CD14-positive monocyte (primary cell): ENCODE measurements at regions not wholly inside any gene's neighbourhood (a gene's known extent, or its start where the extent isn't known, plus 50 kb on each side); places are given as distances from the start of the nearest gene placed in this dataset.

Experiments used
- DNase-seq, 3 donors: peaks; one replicate each; pipeline ENCODE4 v3.0.0-alpha.2; 2011 to 2022
- H2AFZ ChIP-seq: 2 replicates; pipeline ENCODE4 v1.6.0; 2012; ENCODE audit warnings: mild to moderate bottlenecking, low read depth, low read length, inconsistent platforms; ENCODE audit not compliant: insufficient read depth, poor library complexity, severe bottlenecking
- H3K27ac ChIP-seq, 2 donors: 1 replicate in 1 of 2; 2 replicates in 1 of 2; pipeline ENCODE4 v1.5.1; 2012 to 2013; ENCODE audit warnings: low read length in 2 of 2, control low read depth in 1 of 2, inconsistent platforms in 1 of 2, low read depth in 1 of 2, mild to moderate bottlenecking in 1 of 2
- H3K27me3 ChIP-seq, 2 donors: one replicate each; pipeline versions ENCODE4 v1.6.0 to v1.6.1; 2011 to 2013; ENCODE audit warnings: low read length in 2 of 2; ENCODE audit not compliant: control insufficient read depth in 2 of 2, insufficient read depth in 2 of 2
- H3K36me3 ChIP-seq, 2 donors: replicated peaks in 1 of 2; 1 replicate in 1 of 2; 2 replicates in 1 of 2; pipeline versions ENCODE4 v1.5.1 to v1.6.1; 2012 to 2013; ENCODE audit warnings: low read length in 2 of 2, control low read depth in 1 of 2, inconsistent platforms in 1 of 2, mild to moderate bottlenecking in 1 of 2; ENCODE audit not compliant: insufficient read depth in 2 of 2, control insufficient read depth in 1 of 2
- H3K4me1 ChIP-seq, 2 donors: 1 replicate in 1 of 2; 2 replicates in 1 of 2; pipeline versions ENCODE4 v1.5.1 to v1.6.1; 2012 to 2013; ENCODE audit warnings: low read length in 2 of 2, control low read depth in 1 of 2, inconsistent platforms in 1 of 2, mild to moderate bottlenecking in 1 of 2, moderate library complexity in 1 of 2; ENCODE audit not compliant: insufficient read depth in 2 of 2, control insufficient read depth in 1 of 2
- H3K4me2 ChIP-seq: replicated peaks from 2 replicates; pipeline ENCODE3; 2012; ENCODE audit warnings: low read length, moderate library complexity, mild to moderate bottlenecking; ENCODE audit not compliant: poor library complexity, severe bottlenecking; ENCODE audit errors: extremely low read depth
- H3K4me3 ChIP-seq, 3 experiments: fragments of 200-600 bp in 1 of 3; sonication (generic) in 1 of 3; replicated peaks in 1 of 3; 1 replicate in 2 of 3; 2 replicates in 1 of 3; pipeline ENCODE4 v1.5.1; 2011 to 2013; ENCODE audit warnings: low read length in 3 of 3, mild to moderate bottlenecking in 3 of 3, control low read depth in 2 of 3, low read depth in 2 of 3, inconsistent platforms in 1 of 3, moderate library complexity in 1 of 3
- H3K79me2 ChIP-seq: 2 replicates; pipeline ENCODE4 v1.6.0; 2012; ENCODE audit warnings: mild to moderate bottlenecking, control low read depth, inconsistent platforms, low read length, moderate library complexity; ENCODE audit not compliant: insufficient read depth
- H3K9ac ChIP-seq: 2 replicates; pipeline ENCODE4 v1.6.0; 2017; ENCODE audit warnings: low read length, mild to moderate bottlenecking; ENCODE audit not compliant: insufficient read depth, poor library complexity, severe bottlenecking
- H3K9me3 ChIP-seq, 2 donors: replicated peaks in 1 of 2; 1 replicate in 1 of 2; 2 replicates in 1 of 2; pipeline versions ENCODE4 v1.5.1 to v1.6.1; 2012 to 2013; ENCODE audit warnings: low read length in 2 of 2, control low read depth in 1 of 2; ENCODE audit not compliant: control insufficient read depth in 1 of 2, insufficient read depth in 1 of 2
- H4K20me1 ChIP-seq: 2 replicates; pipeline ENCODE4 v1.6.0; 2012; ENCODE audit warnings: mild to moderate bottlenecking, low read length, control low read depth, moderate library complexity; ENCODE audit not compliant: insufficient read depth
- H3K27ac Mint-ChIP-seq, 7 donors: one replicate each; pipeline ENCODE4 v1.8.0; 2020; ENCODE audit warnings: mild to moderate bottlenecking in 7 of 7, mixed read lengths in 7 of 7, moderate library complexity in 6 of 7, inconsistent platforms in 2 of 7
- H3K27me3 Mint-ChIP-seq, 3 donors: one replicate each; pipeline ENCODE4 v1.8.0; 2021 to 2022; ENCODE audit warnings: low read depth in 3 of 3, mild to moderate bottlenecking in 3 of 3, mixed read lengths in 3 of 3, moderate library complexity in 3 of 3, inconsistent platforms in 1 of 3
- H3K36me3 Mint-ChIP-seq, 2 donors: one replicate each; pipeline ENCODE4 v1.8.0; 2020; ENCODE audit warnings: mixed read lengths in 2 of 2, inconsistent platforms in 1 of 2, mild to moderate bottlenecking in 1 of 2
- H3K4me1 Mint-ChIP-seq: one replicate; pipeline ENCODE4 v1.8.0; 2020; ENCODE audit warnings: mild to moderate bottlenecking, mixed read lengths
- H3K4me3 Mint-ChIP-seq, 2 donors: one replicate each; pipeline ENCODE4 v1.8.0; 2020; ENCODE audit warnings: mild to moderate bottlenecking in 2 of 2, mixed read lengths in 2 of 2, moderate library complexity in 1 of 2
- H3K9me3 Mint-ChIP-seq, 7 donors: one replicate each; pipeline ENCODE4 v1.8.0; 2020 to 2022; ENCODE audit warnings: mixed read lengths in 7 of 7, mild to moderate bottlenecking in 6 of 7, moderate library complexity in 6 of 7, inconsistent platforms in 2 of 7
- WGBS: methylation state at CpG from one replicate; pipeline ENCODE4 v1.1.5; 2013; ENCODE audit warnings: missing lambda C conversion rate; ENCODE audit not compliant: insufficient coverage; 5-methylcytosine and 5-hydroxymethylcytosine counted together
- intact Hi-C, 2 donors: fragments of 100-400 bp; cut with micrococcal nuclease; formaldehyde crosslinking; loops; one replicate each; pipeline versions ENCODE4 v1.15.0 to v1.15.1; 2023
- TF ChIP-seq, protein P1 (sequence below): fragments of 200-600 bp; IDR thresholded peaks from one replicate; pipeline ENCODE4 v1.8.0; 2022; ENCODE audit warnings: antibody characterized with exemption, mild to moderate bottlenecking

DNA sequence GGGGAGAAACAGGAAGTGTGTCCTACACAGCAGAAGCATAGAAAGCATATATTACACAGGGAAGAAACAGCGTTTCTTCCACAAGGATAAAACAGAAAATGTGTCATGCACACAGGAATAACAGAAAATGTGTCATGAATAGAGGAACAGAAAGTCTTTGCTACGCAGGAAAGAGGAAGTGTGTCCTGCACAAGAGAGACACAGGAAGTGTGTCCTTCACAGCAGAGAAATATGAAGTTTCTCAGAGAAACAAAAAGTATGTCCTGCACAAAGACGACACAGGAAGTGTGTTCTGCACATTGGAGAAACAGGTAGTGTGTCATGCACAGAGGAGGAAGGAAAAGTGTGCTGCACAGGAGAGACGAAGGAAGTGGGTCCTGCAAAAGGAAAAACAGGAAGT lies 835.3 kb downstream of the CDY2B start:
- Mint-ChIP-seq H3K27me3 (no peaks in the 10 kb centered on the region), H3K9me3 (peaks cover 0 to 10% (median 0%) of the 10 kb centered on the region in 7 donors), H3K27ac (no peak overlapping the region), H3K4me3 (no peak overlapping the region), H3K36me3 (no peaks in the 10 kb centered on the region), H3K4me1 (no peaks in the 10 kb centered on the region)
- intact Hi-C loops: no loop called here
- 0% methylated on average over 2 of the region's 4 CpGs for WGBS
- TF ChIP-seq, protein P1, sequence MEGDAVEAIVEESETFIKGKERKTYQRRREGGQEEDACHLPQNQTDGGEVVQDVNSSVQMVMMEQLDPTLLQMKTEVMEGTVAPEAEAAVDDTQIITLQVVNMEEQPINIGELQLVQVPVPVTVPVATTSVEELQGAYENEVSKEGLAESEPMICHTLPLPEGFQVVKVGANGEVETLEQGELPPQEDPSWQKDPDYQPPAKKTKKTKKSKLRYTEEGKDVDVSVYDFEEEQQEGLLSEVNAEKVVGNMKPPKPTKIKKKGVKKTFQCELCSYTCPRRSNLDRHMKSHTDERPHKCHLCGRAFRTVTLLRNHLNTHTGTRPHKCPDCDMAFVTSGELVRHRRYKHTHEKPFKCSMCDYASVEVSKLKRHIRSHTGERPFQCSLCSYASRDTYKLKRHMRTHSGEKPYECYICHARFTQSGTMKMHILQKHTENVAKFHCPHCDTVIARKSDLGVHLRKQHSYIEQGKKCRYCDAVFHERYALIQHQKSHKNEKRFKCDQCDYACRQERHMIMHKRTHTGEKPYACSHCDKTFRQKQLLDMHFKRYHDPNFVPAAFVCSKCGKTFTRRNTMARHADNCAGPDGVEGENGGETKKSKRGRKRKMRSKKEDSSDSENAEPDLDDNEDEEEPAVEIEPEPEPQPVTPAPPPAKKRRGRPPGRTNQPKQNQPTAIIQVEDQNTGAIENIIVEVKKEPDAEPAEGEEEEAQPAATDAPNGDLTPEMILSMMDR: no peak
- Histone ChIP-seq H4K20me1 (no peaks in the 10 kb centered on the region), H3K4me1 (no peaks in the 10 kb centered on the region), H2AFZ (no peak overlapping the region), H3K9me3 (peaks cover 0 to 41% of the 10 kb centered on the region in 2 donors), H3K27me3 (no peaks in the 10 kb centered on the region), H3K27ac (no peak overlapping the region), H3K36me3 (no peaks in the 10 kb centered on the region), H3K4me2 (no peak overlapping the region), H3K9ac (no peak overlapping the region), H3K4me3 (no peak overlapping the region), H3K79me2 (no peaks in the 10 kb centered on the region)
- no peak for DNase-seq

GRCh38 chrY:17044272-17044671 lies 835.7 kb downstream of the CDY2B start:
- WGBS: 0% methylated on average over 1 of the region's 3 CpGs

More at GRCh38 chrY:17044272-17044671, 835.7 kb downstream of the CDY2B start:
- intact Hi-C loops: no loop called here
- H3K27ac ChIP-seq: no peak overlapping the region
- peaks cover 0 to 41% of the 10 kb centered on the region in 2 donors for H3K9me3 ChIP-seq
- H3K27me3 ChIP-seq: no peaks in the 10 kb centered on the region
- H3K79me2 ChIP-seq: no peaks in the 10 kb centered on the region
- DNase-seq: peak in 1 of 3 donors; percentile 3
- peaks cover 0 to 11% (median 0%) of the 10 kb centered on the region in 7 donors for H3K9me3 Mint-ChIP-seq
- no peaks in the 10 kb centered on the region for H3K36me3 ChIP-seq
- H2AFZ ChIP-seq: no peak overlapping the region
- H3K4me3 Mint-ChIP-seq: no peak overlapping the region
- H3K4me1 ChIP-seq: no peaks in the 10 kb centered on the region
- no peaks in the 10 kb centered on the region for H3K27me3 Mint-ChIP-seq
- no peak overlapping the region for H3K27ac Mint-ChIP-seq
- H4K20me1 ChIP-seq: no peaks in the 10 kb centered on the region
- H3K9ac ChIP-seq: no peak overlapping the region
- H3K36me3 Mint-ChIP-seq: no peaks in the 10 kb centered on the region
- H3K4me2 ChIP-seq: no peak overlapping the region
- TF ChIP-seq, protein P1: no peak
- no peak overlapping the region for H3K4me3 ChIP-seq
- no peaks in the 10 kb centered on the region for H3K4me1 Mint-ChIP-seq
